RPMI8226 (cell line): ENCODE measurements at regions not wholly inside any gene's neighbourhood (a gene's known extent, or its start where the extent isn't known, plus 50 kb on each side); places are given as distances from the start of the nearest gene placed in this dataset.
A peak's percentile ranks its signal among the peaks of the same experiment; 100 is the strongest.

ENCODE experiments used
- DNase-seq: peaks from one replicate; pipeline ENCODE4 v3.0.0-alpha.2; 2015

GRCh38 chr9:129247285-129248153, 69.5 kb upstream of the IER5L start:
- no peak for DNase-seq

GRCh38 chr9:129245276-129245675, 67.2 kb upstream of the IER5L start:
- no peak for DNase-seq

DNA sequence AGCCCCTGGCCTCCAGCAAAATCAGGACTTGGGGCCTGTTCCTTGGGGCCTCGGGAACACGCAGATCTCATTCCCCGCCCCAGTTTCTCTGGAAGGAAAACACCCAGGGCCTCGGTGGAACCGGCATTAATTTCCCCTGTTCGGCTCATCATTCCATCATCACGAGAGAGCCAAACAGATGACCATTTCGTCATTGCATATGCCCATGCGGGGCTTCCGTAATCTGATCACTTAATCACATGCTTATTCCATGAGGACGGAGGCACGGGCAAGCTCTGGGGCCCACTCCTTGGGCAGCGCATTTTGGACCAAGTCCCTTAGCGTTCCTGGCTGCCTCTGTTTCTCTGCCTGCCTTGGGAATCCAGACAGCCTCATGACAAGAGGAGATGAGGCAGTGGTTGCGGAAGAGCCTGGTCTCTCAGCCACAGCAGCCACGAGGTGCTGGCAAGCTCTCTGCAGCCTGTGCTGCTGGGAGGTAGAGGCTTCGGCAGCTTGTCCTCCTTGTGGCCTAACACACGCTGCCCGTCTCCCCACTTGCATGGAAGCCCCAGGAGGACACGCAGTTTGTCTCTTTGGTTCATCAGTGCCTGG, 65.0 kb upstream of the IER5L start:
- no peak for DNase-seq

DNA sequence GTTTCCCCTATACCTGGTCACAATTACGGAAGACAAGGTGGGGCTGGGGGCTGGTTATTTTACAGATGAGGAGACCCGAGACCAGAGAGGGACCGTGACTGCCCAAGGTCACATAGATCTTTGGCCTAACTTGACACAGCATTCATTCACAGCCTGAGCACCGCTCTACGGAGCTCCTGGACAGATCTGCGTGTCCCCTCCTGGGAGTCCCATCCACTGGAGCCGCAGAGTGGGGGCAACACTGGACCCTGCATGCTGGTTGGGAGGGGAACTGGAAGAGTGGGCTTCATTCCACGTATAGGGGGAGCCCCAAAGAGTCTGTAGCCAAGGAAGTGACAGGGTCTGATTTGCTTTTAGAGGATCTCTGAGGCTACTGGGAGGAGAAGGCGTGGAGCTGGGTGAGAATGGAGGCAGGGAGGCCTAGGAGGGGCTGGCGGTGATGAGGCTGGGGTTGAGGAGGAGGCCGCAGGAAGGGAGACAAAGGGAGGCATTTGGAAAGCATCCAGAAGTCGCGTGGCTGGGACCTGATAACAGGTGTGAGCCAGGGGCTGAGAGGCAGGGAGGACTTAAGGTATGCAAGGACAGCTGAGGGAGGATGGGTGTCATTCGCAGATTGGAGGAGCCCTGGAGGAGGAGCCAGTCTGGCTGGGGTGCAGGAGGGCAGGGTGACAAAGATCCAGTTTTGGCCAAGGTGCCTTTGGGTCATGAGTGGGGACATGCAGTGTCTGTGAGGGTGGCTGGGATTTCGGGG, 64.3 kb upstream of the IER5L start:
- DNase-seq = peak; percentile 60

DNA sequence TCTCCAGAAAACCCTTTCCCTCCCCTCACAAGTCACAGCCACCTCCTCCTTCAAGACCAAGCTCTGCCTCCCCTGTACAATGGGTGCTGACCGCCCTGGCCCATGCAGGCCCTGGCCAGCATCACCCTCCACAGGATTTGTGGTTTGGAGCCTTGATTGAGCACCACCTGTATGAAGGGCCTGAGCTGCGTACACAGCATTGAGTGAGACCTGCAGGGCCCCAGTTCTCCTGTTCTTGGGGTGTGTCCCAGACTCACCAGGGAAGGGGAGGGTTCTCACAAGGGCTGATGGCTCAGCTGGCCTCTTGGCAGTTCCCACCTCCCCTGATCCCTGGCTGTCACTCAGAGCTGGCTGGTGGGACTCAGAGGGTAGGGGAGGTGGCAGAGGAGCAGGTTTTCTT, 63.7 kb upstream of the IER5L start:
- no peak for DNase-seq

- no peak for DNase-seq
Measured at GRCh38 chr9:129240581-129241211, 62.6 kb upstream of the IER5L start.

DNA sequence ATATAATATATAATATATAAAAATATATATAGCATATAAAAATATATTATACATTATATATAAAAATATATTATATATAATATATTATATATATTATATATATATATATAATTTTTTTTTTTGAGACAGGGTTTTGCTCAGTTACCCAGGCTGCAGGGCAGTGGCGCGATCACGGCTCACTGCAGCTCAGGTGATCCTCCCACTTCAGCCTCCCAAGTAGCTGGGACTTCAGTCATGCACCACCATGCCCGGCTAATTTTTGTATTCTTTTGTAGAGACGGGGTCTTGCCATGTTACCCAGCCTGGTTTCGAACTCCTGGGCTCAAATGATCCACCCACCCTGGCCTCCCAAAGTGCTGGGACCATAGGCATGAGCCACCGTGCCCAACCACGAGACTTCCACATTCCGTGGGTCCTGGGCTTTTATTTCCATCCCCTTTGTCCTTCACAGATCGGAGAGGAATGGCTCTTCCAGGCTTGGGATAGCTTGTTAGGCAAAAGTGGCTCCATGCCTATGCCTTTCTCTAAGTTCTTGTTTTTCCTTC, 62.0 kb upstream of the IER5L start:
- no peak for DNase-seq

DNA sequence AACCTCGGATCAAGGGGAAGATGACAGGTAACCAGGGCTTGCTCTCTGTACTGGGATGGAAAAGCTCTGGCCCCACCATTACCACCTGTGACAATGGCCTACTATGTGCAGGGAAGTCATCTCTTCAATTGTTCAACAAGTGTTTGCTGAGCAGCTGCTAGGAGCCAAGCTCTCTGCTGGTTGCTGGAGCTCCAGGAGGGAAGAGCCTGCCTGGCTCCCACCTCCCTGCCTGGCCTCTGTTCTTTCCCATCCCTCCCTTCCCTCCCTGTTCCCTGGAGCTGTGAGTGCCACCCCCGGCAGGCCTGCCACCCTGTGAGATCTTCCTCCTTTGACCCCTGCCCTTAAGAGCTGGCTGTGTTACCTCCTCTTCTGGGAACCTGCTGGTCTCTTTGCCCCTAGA, 59.7 kb upstream of the IER5L start:
- no peak for DNase-seq

DNA sequence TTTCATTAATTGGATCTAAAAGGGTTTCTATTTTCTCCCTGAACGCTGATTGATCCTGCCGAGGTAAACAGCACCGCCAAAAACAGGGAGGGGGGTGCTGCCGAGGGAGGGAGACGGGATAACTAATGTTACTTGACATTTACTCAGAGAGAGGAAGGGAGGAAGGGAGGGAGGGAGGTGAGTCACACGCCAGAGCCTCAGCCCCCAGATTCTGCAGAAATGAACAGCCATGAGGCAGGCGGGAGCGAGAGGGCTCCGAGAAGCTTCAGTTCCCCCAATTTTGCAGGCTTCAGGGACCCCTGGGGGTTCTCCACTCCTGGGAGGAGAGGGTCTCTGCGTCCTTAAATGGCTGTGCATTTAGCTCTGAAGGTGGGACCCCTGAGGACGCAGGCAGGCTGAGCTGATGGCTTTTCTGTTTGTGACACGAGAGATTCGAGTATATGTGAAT, 59.1 kb upstream of the IER5L start:
- no peak for DNase-seq

DNA sequence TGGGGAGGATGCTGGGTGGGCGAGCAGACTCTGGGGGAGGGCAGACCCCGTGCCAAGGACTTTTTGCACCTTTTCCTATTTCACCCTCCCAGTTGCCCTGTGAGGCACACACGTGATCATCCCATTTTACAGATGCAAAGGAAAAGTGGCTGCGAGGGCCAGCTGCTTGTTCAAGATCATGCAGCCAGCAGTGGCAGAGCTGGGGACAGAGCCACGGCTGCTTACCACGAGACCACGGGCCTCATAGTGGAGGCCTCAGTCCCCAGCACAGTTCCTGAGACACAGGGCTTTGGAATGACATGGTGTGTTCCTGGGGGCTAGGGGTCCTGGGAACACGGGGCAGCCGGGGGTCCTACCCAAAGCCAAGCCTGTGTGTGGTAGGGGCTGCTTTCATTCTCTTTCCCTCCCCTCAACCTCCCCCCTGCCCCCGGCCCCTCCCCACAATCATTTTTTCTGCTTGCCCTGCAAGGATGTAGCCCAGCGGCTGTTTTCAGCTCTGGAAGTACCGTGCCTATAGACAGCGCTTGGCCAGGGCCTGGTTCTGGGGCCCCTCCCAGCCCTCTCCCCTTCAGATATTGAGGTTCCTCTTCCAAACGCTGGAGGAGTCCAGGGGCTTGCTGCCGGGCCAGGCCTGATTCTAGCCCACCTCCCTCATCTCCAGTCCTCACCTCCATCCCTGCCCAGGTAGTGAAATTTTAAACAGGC, 58.5 kb upstream of the IER5L start:
- DNase-seq = no peak

- DNase-seq = peak; percentile 92
Measured at GRCh38 chr9:129235931-129236331, 57.9 kb upstream of the IER5L start.

DNA sequence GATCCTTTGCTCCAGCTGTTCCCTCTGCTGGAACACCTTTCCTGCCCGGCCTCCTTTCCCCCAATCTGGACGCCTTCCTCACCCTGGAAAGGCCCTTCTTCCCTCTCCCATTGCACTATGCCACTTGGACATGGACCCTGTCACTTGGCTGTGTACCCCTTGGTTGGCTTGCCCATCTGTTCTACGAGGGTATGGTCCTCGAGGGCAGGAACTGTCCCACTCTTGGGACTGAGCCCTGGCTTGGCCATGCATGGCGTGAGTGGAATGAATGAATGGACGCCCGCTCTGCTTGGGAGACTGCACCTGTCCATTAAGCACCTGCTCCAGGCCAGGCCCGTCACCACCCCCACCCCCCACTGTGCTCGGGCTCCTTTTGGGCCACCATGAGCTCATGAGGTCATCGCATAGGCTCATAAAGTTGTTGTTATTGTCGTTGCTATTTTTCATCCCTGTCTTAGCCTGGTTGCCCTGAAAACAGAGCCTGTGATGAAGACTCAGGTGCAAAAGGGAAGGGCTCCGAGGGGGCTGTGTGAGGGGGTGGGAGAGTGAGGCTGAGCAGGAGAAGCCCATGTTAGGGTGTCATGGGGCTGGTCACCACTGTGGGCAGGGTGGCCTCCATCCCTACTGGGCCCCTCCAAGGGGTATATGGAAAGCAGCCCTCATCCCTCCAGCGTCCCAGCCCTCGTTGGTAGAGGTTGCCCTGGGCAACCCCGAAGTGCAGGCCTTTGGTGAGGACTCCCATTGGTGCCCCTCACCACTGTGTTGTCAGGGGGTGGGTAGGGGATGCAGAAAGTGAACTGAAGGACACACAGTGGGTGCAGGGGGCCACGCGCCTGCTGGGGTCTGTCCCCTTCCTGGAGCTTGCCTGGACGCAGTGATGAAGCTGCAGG, 57.2 kb upstream of the IER5L start:
- DNase-seq = no peak

DNA sequence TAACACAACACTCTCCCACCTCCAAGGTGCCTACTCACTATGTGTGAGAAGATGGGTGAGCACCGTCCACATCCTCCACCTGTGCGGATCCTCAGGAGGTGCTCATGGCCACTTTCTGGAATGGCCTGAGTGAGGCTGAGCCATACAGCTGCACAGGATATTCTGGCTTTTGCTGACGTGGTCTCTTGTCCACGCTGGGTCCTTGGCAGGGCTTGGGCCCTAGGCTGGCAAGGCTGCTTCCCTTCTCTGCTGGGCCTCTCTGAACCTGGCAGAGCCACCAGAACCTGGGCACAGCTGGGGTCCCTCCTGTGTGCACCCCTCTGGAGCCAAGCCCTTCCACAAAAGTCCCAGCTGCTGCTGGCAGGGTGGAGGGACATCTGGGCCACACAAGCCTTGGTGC, 56.4 kb upstream of the IER5L start:
- no peak for DNase-seq

DNA sequence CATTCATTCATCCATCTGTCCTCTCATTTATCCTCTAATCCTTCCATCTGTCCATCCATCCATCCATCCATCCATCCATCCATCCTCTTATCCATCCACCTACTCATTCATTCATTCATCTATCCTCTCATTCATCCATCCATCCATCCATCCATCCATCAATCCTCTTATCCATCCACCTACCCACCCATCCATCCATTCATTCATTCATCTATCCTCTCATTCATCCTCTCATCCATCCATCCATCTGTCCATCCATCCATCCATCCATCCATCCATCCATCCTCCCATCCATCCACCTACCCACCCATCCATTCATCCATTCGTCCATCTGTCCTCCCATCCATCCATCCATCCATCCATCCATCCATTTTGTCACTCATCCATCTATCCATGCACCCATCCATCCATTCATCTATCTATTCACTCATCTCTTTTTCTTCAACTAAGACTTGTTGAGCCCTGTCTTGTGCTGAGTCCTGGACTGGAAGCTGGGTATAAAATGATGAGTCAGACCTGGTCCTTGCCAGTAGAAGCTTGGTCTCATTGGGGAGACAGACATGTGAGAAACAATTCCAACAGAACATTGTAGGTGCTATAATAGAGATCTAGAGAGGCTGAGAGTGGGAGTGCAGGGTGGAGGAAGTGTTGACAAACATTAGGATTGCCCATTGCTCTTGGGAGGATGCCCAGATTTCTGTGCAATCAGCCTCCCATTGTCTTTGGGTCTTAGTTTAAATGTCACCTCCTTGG, 55.0 kb upstream of the IER5L start:
- DNase-seq = no peak

DNA sequence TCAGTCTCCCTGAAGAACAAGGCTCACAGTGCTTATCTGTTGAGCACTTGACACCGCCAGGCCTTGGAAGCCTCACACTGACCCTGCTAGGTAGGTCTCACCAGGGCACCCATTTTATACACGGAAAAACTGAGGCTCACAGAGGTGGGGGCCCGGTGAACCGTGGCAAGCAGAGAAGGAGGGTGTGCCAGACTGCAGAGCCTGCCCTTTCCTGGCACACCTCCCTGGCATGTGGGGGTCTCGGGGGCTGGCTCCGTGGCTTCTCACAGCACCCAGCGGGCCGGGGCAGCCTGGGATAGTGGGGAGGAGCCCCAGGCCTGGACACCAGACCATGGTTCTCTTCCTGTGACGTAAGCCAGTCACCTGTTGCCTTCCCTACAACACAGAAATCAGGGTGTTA, 53.7 kb upstream of the IER5L start:
- no peak for DNase-seq

- DNase-seq = no peak
Measured at GRCh38 chr9:129231022-129231739, 53.1 kb upstream of the IER5L start.

DNA sequence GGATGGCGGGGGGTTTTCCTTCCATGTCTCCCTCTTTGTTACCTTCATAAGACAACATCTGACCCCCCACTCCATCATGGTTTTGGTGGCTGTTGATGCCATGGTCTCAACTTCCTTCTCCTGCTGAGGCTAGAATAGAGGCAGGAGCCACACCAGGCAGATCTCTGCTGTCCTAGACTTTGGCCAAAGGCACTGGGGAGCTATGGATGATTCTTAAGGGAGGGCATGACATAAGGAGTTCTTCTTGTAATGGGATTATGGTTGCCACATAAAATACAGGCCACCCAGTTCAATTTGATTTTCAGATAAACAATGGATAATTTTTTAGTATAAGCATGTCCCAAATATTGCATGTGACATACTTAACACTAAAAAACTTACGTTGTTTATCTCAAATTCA, 52.2 kb upstream of the IER5L start:
- DNase-seq = no peak
